GM23338 (cell line): ENCODE measurements at regions not wholly inside any gene's neighbourhood (a gene's known extent, or its start where the extent isn't known, plus 50 kb on each side); places are given as distances from the start of the nearest gene placed in this dataset.

ENCODE experiments used
- ATAC-seq: fragments of 200-7000 bp; cut with Tn5 transposase; 3 replicates; pipeline ENCODE4 v1.9.1; 2020
- DNase-seq: peaks from one replicate; pipeline ENCODE4 v3.0.0-alpha.2; 2015; ENCODE audit warnings: low spot score
- H2AFZ ChIP-seq: fragments of 200-600 bp; sonication (generic); 2 replicates; pipeline ENCODE4 v1.8.0; 2016; ENCODE audit warnings: antibody characterized with exemption, mild to moderate bottlenecking, moderate library complexity
- H3F3A ChIP-seq: fragments of 200-600 bp; sonication (generic); replicated peaks from 2 replicates; pipeline ENCODE4 v1.8.0; 2017; ENCODE audit warnings: antibody characterized with exemption, mixed run types, low read depth
- H3K27ac ChIP-seq: fragments of 200-600 bp; sonication (generic); 2 replicates; pipeline ENCODE4 v1.6.1; 2016; ENCODE audit warnings: low read depth
- H3K27me3 ChIP-seq: fragments of 200-600 bp; sonication (generic); 2 replicates; pipeline ENCODE4 v1.8.0; 2016; ENCODE audit warnings: mild to moderate bottlenecking, mixed run types, moderate library complexity; ENCODE audit not compliant: insufficient read depth
- H3K36me3 ChIP-seq: fragments of 200-600 bp; sonication (generic); 2 replicates; pipeline ENCODE4 v1.8.0; 2016; ENCODE audit warnings: mild to moderate bottlenecking; ENCODE audit not compliant: insufficient read depth
- H3K4me1 ChIP-seq: fragments of 200-600 bp; sonication (generic); 2 replicates; pipeline ENCODE4 v1.8.0; 2016; ENCODE audit warnings: mild to moderate bottlenecking, moderate library complexity; ENCODE audit not compliant: insufficient read depth
- H3K4me2 ChIP-seq: fragments of 200-600 bp; sonication (generic); 2 replicates; pipeline ENCODE4 v1.7.1; 2017; ENCODE audit warnings: mixed run types
- H3K4me3 ChIP-seq: fragments of 200-600 bp; sonication (generic); 2 replicates; pipeline ENCODE4 v1.6.1; 2016; ENCODE audit warnings: mixed run types
- H3K79me2 ChIP-seq: fragments of 200-600 bp; sonication (generic); replicated peaks from 2 replicates; pipeline ENCODE4 v1.8.0; 2017; ENCODE audit warnings: mild to moderate bottlenecking; ENCODE audit not compliant: insufficient read depth
- H3K9me2 ChIP-seq: fragments of 200-600 bp; sonication (generic); 2 replicates; pipeline ENCODE4 v1.8.0; 2017; ENCODE audit not compliant: insufficient read depth
- H4K20me1 ChIP-seq: fragments of 200-600 bp; sonication (generic); replicated peaks from 2 replicates; pipeline ENCODE4 v1.8.0; 2017; ENCODE audit warnings: mild to moderate bottlenecking; ENCODE audit not compliant: insufficient read depth
- H3K27ac Mint-ChIP-seq: 2 replicates; pipeline ENCODE4 v1.8.0; 2020; ENCODE audit warnings: inconsistent platforms, mild to moderate bottlenecking, moderate library complexity, mixed read lengths
- H3K27me3 Mint-ChIP-seq: 3 replicates; pipeline ENCODE4 v1.8.0; 2022; ENCODE audit warnings: low read depth, mild to moderate bottlenecking, moderate library complexity, mixed read lengths, inconsistent platforms; ENCODE audit not compliant: insufficient read depth, poor library complexity
- H3K36me3 Mint-ChIP-seq: 3 replicates; pipeline ENCODE4 v1.8.0; 2021; ENCODE audit warnings: low read depth, mild to moderate bottlenecking, inconsistent platforms, moderate library complexity, mixed read lengths
- H3K4me1 Mint-ChIP-seq: 3 replicates; pipeline ENCODE4 v1.8.0; 2020; ENCODE audit warnings: mild to moderate bottlenecking, inconsistent platforms, mixed read lengths
- H3K4me3 Mint-ChIP-seq: 3 replicates; pipeline ENCODE4 v1.8.0; 2021; ENCODE audit warnings: moderate library complexity, mild to moderate bottlenecking, inconsistent platforms, mixed read lengths
- H3K9me3 Mint-ChIP-seq: 3 replicates; pipeline ENCODE4 v1.8.0; 2020; ENCODE audit warnings: moderate library complexity, mild to moderate bottlenecking, inconsistent platforms, mixed read lengths
- CREB1 ChIP-seq: fragments of 250-450 bp; sonication (Bioruptor Pico); IDR thresholded peaks from 2 replicates; pipeline ENCODE4 v1.5.0; 2020; ENCODE audit warnings: low read depth, mild to moderate bottlenecking, moderate library complexity
- EZH2 ChIP-seq: fragments of 200-600 bp; sonication (generic); IDR thresholded peaks from one replicate; pipeline ENCODE4 v1.8.0; 2017; ENCODE audit warnings: antibody characterized with exemption, mild to moderate bottlenecking, low read depth; ENCODE audit not compliant: unreplicated experiment
- EZH2phosphoT487 ChIP-seq: fragments of 200-600 bp; sonication (generic); IDR thresholded peaks from one replicate; pipeline ENCODE4 v1.8.1; 2018; ENCODE audit warnings: antibody characterized with exemption; ENCODE audit not compliant: unreplicated experiment
- JUNB ChIP-seq: IDR thresholded peaks from one replicate; pipeline ENCODE4 v1.6.1; 2016; ENCODE audit warnings: antibody characterized with exemption; ENCODE audit not compliant: unreplicated experiment
- NANOG ChIP-seq: IDR thresholded peaks from 2 replicates; pipeline ENCODE4 v1.6.1; 2016; ENCODE audit warnings: antibody characterized with exemption, borderline replicate concordance
- POLR2AphosphoS5 ChIP-seq: IDR thresholded peaks from 2 replicates; pipeline ENCODE4 v1.6.1; 2016; ENCODE audit warnings: antibody characterized with exemption, low read depth
- STAT1 ChIP-seq: IDR thresholded peaks from one replicate; pipeline ENCODE4 v1.6.1; 2016; ENCODE audit warnings: antibody characterized with exemption; ENCODE audit not compliant: unreplicated experiment
- ZNF114 ChIP-seq: fragments of 250-450 bp; sonication (Bioruptor Pico); IDR thresholded peaks from 2 replicates; pipeline ENCODE4 v1.5.0; 2020; ENCODE audit warnings: mild to moderate bottlenecking, moderate library complexity
- ZNF331 ChIP-seq: fragments of 250-450 bp; sonication (Bioruptor Pico); IDR thresholded peaks from 2 replicates; pipeline ENCODE4 v1.5.0; 2020; ENCODE audit warnings: low read depth, mild to moderate bottlenecking, moderate library complexity
- TF ChIP-seq, protein P1 (sequence below), 2 experiments: fragments of 200-600 bp in 1 of 2; sonication (generic) in 1 of 2; conservative IDR thresholded peaks; 2 replicates each; pipeline versions ENCODE4 v1.5.1 to v1.6.1; 2016 to 2017; ENCODE audit warnings: antibody characterized with exemption in 2 of 2, low read depth in 2 of 2, mild to moderate bottlenecking in 2 of 2, moderate library complexity in 1 of 2
- TF ChIP-seq, protein P2 (sequence below): fragments of 250-450 bp; sonication (Bioruptor Pico); IDR thresholded peaks from 2 replicates; pipeline ENCODE4 v1.5.0; 2020; ENCODE audit warnings: mild to moderate bottlenecking, moderate library complexity
- TF ChIP-seq, protein P3 (sequence below): IDR thresholded peaks from 2 replicates; pipeline ENCODE4 v1.6.1; 2016; ENCODE audit warnings: antibody characterized with exemption
- TF ChIP-seq, protein P4 (sequence below): IDR thresholded peaks from one replicate; pipeline ENCODE4 v1.6.1; 2018; ENCODE audit warnings: antibody characterized with exemption; ENCODE audit not compliant: unreplicated experiment

DNA sequence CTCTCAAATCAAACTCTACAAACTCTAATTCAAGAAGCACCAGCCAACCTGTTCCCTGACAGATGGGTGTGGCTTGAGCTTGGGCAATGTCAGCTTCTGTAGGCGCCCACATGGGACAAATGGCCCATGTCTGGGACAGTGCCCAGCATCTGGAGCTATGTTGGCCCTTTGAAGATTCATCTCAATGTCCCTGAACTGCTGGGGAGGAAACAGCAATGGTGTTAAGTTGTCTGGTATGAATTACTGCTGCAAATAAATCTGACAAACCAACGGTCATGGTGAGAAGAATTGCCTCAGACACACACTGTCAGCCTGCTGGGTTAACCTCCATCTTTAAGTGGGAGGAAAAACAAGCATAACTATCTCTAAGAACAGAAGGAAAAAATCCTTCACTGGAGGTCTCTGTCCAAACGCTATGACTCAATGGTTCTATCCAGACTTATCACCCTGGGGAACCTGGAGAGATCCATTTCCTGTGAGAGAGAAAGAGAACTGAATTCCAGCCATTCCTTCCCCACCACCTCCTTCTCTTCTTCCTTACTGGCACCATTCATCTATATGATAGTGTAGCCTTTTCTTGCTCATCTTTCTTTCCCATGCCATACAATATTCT, 274.9 kb downstream of the CDH26 start:
- no peak overlapping the region for H3K4me3 ChIP-seq
- no peak for ATAC-seq
- H3K4me3 Mint-ChIP-seq, result no peak overlapping the region
- H2AFZ ChIP-seq, result no peak overlapping the region
- H3K27me3 Mint-ChIP-seq, result peaks cover 3% of the 10 kb centered on the region
- H3K36me3 ChIP-seq, result no peaks in the 10 kb centered on the region
- H3K4me1 Mint-ChIP-seq, result peaks cover 6% of the 10 kb centered on the region; the same call in 2 of the 3 replicates
- no peaks in the 10 kb centered on the region for H3K4me1 ChIP-seq
- H3K9me2 ChIP-seq, result no peaks in the 10 kb centered on the region; the same call in 1 of the 2 replicates
- no peaks in the 10 kb centered on the region for H3K79me2 ChIP-seq
- DNase-seq, result no peak
- H4K20me1 ChIP-seq, result no peaks in the 10 kb centered on the region
- no peak for TF ChIP-seq JUNB
- TF ChIP-seq, protein P1, sequence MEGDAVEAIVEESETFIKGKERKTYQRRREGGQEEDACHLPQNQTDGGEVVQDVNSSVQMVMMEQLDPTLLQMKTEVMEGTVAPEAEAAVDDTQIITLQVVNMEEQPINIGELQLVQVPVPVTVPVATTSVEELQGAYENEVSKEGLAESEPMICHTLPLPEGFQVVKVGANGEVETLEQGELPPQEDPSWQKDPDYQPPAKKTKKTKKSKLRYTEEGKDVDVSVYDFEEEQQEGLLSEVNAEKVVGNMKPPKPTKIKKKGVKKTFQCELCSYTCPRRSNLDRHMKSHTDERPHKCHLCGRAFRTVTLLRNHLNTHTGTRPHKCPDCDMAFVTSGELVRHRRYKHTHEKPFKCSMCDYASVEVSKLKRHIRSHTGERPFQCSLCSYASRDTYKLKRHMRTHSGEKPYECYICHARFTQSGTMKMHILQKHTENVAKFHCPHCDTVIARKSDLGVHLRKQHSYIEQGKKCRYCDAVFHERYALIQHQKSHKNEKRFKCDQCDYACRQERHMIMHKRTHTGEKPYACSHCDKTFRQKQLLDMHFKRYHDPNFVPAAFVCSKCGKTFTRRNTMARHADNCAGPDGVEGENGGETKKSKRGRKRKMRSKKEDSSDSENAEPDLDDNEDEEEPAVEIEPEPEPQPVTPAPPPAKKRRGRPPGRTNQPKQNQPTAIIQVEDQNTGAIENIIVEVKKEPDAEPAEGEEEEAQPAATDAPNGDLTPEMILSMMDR (conservative IDR thresholded peaks at IDR 0.05; ENCODE audit: low read depth in 2 of 2), result no peak
- TF ChIP-seq, protein P2, sequence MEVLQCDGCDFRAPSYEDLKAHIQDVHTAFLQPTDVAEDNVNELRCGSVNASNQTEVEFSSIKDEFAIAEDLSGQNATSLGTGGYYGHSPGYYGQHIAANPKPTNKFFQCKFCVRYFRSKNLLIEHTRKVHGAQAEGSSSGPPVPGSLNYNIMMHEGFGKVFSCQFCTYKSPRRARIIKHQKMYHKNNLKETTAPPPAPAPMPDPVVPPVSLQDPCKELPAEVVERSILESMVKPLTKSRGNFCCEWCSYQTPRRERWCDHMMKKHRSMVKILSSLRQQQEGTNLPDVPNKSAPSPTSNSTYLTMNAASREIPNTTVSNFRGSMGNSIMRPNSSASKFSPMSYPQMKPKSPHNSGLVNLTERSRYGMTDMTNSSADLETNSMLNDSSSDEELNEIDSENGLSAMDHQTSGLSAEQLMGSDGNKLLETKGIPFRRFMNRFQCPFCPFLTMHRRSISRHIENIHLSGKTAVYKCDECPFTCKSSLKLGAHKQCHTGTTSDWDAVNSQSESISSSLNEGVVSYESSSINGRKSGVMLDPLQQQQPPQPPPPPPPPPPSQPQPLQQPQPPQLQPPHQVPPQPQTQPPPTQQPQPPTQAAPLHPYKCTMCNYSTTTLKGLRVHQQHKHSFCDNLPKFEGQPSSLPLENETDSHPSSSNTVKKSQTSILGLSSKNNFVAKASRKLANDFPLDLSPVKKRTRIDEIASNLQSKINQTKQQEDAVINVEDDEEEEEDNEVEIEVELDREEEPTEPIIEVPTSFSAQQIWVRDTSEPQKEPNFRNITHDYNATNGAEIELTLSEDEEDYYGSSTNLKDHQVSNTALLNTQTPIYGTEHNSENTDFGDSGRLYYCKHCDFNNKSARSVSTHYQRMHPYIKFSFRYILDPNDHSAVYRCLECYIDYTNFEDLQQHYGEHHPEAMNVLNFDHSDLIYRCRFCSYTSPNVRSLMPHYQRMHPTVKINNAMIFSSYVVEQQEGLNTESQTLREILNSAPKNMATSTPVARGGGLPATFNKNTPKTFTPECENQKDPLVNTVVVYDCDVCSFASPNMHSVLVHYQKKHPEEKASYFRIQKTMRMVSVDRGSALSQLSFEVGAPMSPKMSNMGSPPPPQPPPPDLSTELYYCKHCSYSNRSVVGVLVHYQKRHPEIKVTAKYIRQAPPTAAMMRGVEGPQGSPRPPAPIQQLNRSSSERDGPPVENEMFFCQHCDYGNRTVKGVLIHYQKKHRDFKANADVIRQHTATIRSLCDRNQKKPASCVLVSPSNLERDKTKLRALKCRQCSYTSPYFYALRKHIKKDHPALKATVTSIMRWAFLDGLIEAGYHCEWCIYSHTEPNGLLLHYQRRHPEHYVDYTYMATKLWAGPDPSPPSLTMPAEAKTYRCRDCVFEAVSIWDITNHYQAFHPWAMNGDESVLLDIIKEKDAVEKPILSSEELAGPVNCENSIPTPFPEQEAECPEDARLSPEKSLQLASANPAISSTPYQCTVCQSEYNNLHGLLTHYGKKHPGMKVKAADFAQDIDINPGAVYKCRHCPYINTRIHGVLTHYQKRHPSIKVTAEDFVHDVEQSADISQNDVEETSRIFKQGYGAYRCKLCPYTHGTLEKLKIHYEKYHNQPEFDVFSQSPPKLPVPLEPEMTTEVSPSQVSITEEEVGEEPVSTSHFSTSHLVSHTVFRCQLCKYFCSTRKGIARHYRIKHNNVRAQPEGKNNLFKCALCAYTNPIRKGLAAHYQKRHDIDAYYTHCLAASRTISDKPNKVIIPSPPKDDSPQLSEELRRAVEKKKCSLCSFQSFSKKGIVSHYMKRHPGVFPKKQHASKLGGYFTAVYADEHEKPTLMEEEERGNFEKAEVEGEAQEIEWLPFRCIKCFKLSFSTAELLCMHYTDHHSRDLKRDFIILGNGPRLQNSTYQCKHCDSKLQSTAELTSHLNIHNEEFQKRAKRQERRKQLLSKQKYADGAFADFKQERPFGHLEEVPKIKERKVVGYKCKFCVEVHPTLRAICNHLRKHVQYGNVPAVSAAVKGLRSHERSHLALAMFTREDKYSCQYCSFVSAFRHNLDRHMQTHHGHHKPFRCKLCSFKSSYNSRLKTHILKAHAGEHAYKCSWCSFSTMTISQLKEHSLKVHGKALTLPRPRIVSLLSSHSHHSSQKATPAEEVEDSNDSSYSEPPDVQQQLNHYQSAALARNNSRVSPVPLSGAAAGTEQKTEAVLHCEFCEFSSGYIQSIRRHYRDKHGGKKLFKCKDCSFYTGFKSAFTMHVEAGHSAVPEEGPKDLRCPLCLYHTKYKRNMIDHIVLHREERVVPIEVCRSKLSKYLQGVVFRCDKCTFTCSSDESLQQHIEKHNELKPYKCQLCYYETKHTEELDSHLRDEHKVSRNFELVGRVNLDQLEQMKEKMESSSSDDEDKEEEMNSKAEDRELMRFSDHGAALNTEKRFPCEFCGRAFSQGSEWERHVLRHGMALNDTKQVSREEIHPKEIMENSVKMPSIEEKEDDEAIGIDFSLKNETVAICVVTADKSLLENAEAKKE, result no peak
- TF ChIP-seq POLR2AphosphoS5, result no peak
- TF ChIP-seq CREB1 (CRISPR knock-in tag), result no peak
- TF ChIP-seq ZNF114, result no peak
- no peak for TF ChIP-seq NANOG
- no peak for TF ChIP-seq ZNF331 (CRISPR knock-in tag)
- TF ChIP-seq, protein P3, sequence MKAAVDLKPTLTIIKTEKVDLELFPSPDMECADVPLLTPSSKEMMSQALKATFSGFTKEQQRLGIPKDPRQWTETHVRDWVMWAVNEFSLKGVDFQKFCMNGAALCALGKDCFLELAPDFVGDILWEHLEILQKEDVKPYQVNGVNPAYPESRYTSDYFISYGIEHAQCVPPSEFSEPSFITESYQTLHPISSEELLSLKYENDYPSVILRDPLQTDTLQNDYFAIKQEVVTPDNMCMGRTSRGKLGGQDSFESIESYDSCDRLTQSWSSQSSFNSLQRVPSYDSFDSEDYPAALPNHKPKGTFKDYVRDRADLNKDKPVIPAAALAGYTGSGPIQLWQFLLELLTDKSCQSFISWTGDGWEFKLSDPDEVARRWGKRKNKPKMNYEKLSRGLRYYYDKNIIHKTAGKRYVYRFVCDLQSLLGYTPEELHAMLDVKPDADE, result no peak
- no peak for TF ChIP-seq EZH2
- TF ChIP-seq STAT1, result no peak
- TF ChIP-seq EZH2phosphoT487, result no peak
- TF ChIP-seq, protein P4, sequence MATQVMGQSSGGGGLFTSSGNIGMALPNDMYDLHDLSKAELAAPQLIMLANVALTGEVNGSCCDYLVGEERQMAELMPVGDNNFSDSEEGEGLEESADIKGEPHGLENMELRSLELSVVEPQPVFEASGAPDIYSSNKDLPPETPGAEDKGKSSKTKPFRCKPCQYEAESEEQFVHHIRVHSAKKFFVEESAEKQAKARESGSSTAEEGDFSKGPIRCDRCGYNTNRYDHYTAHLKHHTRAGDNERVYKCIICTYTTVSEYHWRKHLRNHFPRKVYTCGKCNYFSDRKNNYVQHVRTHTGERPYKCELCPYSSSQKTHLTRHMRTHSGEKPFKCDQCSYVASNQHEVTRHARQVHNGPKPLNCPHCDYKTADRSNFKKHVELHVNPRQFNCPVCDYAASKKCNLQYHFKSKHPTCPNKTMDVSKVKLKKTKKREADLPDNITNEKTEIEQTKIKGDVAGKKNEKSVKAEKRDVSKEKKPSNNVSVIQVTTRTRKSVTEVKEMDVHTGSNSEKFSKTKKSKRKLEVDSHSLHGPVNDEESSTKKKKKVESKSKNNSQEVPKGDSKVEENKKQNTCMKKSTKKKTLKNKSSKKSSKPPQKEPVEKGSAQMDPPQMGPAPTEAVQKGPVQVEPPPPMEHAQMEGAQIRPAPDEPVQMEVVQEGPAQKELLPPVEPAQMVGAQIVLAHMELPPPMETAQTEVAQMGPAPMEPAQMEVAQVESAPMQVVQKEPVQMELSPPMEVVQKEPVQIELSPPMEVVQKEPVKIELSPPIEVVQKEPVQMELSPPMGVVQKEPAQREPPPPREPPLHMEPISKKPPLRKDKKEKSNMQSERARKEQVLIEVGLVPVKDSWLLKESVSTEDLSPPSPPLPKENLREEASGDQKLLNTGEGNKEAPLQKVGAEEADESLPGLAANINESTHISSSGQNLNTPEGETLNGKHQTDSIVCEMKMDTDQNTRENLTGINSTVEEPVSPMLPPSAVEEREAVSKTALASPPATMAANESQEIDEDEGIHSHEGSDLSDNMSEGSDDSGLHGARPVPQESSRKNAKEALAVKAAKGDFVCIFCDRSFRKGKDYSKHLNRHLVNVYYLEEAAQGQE, result no peak
- H3K4me2 ChIP-seq, result no peak overlapping the region
- no peak overlapping the region for H3K27ac Mint-ChIP-seq
- H3K27me3 ChIP-seq, result no peaks in the 10 kb centered on the region
- H3K9me3 Mint-ChIP-seq, result peaks cover 5% of the 10 kb centered on the region; the same call in 2 of the 3 replicates
- H3F3A ChIP-seq, result no peaks in the 10 kb centered on the region
- H3K27ac ChIP-seq, result no peak overlapping the region
- H3K36me3 Mint-ChIP-seq, result no peaks in the 10 kb centered on the region
